ENCODE measurements at regions not wholly inside any gene's neighbourhood (a gene's known extent, or its start where the extent isn't known, plus 50 kb on each side); places are given as distances from the start of the nearest gene placed in this dataset.

- no peaks in the 10 kb centered on the region for H3K36me3 ChIP-seq (replicated peaks in 1 of 2; ENCODE audit: control insufficient read depth in 1 of 2, insufficient read depth in 2 of 2, low read length in 2 of 2)
- H4K20me1 ChIP-seq (ENCODE audit: insufficient read depth, low read length): no peaks in the 10 kb centered on the region
- BruUV-seq (replicated peaks): no TSS peak
- intact Hi-C loops (cut with micrococcal nuclease; ENCODE audit: unreplicated experiment) (no loop called here), in situ Hi-C loops (cut with HindIII; ENCODE audit: extremely low pct_ligation_motif_present, low pct_unique_long_range_greater_than_20kb) (no loop called here)
- FAIRE-seq (no peak), ATAC-seq (no peak), DNase-seq (ENCODE audit: low spot score) (no peak)
- no peak overlapping the region for H3K27ac ChIP-seq (ENCODE audit: extremely low read length, insufficient read depth, low read length)
- H3K9me3 ChIP-seq (ENCODE audit: low read length): peaks cover 4% of the 10 kb centered on the region; the same call in 1 of the 2 replicates
- POLR2A ChIA-PET: no interaction called here
- no peak overlapping the region for H2AFZ ChIP-seq (ENCODE audit: low read length)
- no peak overlapping the region for H3K4me3 ChIP-seq (replicated peaks in 1 of 3; ENCODE audit: insufficient read depth in 1 of 3, low read depth in 2 of 3, low read length in 3 of 3)
- CTCF ChIA-PET (ENCODE audit: low intra/inter-chr PET ratio, low total read pairs): no interaction called here
- H3K9ac ChIP-seq (ENCODE audit: insufficient read depth, low read depth, low read length): no peak overlapping the region
- H3K27me3 ChIP-seq (ENCODE audit: control insufficient read depth in 1 of 2, insufficient read depth in 2 of 2, low read length in 2 of 2): no peaks in the 10 kb centered on the region
- no peaks in the 10 kb centered on the region for H3K4me1 ChIP-seq (ENCODE audit: insufficient read depth, low read length)
- no peaks in the 10 kb centered on the region for H3K79me2 ChIP-seq (ENCODE audit: insufficient read depth, low read length)
- H3K4me2 ChIP-seq (ENCODE audit: low read depth, low read length): no peak overlapping the region
- WGBS (ENCODE audit: low lambda C conversion rate): 89% methylated on average over 1 of the region's 1 CpG
- no peak for TF ChIP-seq FOXA3 (CRISPR knock-in tag; IDR thresholded peaks at IDR 0.05)
- no peak for TF ChIP-seq ZBTB49 (CRISPR knock-in tag; IDR thresholded peaks at IDR 0.05; ENCODE audit: borderline replicate concordance)
- TF ChIP-seq PITX1 (CRISPR knock-in tag; IDR thresholded peaks at IDR 0.05): no peak
- no peak for TF ChIP-seq MIXL1 (CRISPR knock-in tag; IDR thresholded peaks at IDR 0.05)
- TF ChIP-seq ZNF280B (CRISPR knock-in tag; IDR thresholded peaks at IDR 0.05; ENCODE audit: borderline replicate concordance): no peak
- TF ChIP-seq HOXA7 (CRISPR knock-in tag; IDR thresholded peaks at IDR 0.05): no peak
- TF ChIP-seq BRF2 (CRISPR knock-in tag; IDR thresholded peaks at IDR 0.05): no peak
- TF ChIP-seq GLMP (CRISPR knock-in tag; IDR thresholded peaks at IDR 0.05; ENCODE audit: borderline replicate concordance): no peak
- TF ChIP-seq ZNF10 (CRISPR knock-in tag; IDR thresholded peaks at IDR 0.05; ENCODE audit: borderline replicate concordance, low read depth): no peak
- no peak for TF ChIP-seq MXD4 (CRISPR knock-in tag; IDR thresholded peaks at IDR 0.05)
- no peak for TF ChIP-seq JUNB (CRISPR knock-in tag; IDR thresholded peaks at IDR 0.05; ENCODE audit: borderline replicate concordance)
- no peak for TF ChIP-seq DZIP1 (CRISPR knock-in tag; IDR thresholded peaks at IDR 0.05)
- no peak for TF ChIP-seq KLF13 (CRISPR knock-in tag; IDR thresholded peaks at IDR 0.05)
- no peak for TF ChIP-seq ZFP36L1 (CRISPR knock-in tag; IDR thresholded peaks at IDR 0.05)
- TF ChIP-seq SOX6 (IDR thresholded peaks at IDR 0.05): no peak
- no peak for TF ChIP-seq SOX6 (CRISPR knock-in tag; IDR thresholded peaks at IDR 0.05)
Measured at GRCh38 chr5:125508225-125508624, 761.8 kb upstream of the ZNF608 start.

All from HepG2 (cell line).